HEK293 (cell line): ENCODE measurements at regions not wholly inside any gene's neighbourhood (a gene's known extent, or its start where the extent isn't known, plus 50 kb on each side); places are given as distances from the start of the nearest gene placed in this dataset.

Experiments used
- CTCF ChIA-PET: fragments of 350-600 bp; formaldehyde crosslinking; extraction: SDS; loops from one replicate; lab custom pipeline; 2021; ENCODE audit warnings: antibody characterized with exemption; lab: Yijun Ruan, JAX
- POLR2A ChIA-PET: fragments of 300-600 bp; formaldehyde crosslinking; extraction: SDS; loops from one replicate; lab custom pipeline; 2020; ENCODE audit warnings: antibody characterized with exemption, inconsistent platforms; lab: Yijun Ruan, JAX
- H3K27ac ChIP-seq: fragments of 200-500 bp; sonication (Bioruptor generic); 2 replicates; pipeline ENCODE4 v1.5.1; 2014; ENCODE audit warnings: low read depth, low read length, control low read depth, inconsistent platforms; ENCODE audit errors: extremely low read depth
- H3K36me3 ChIP-seq, 2 experiments: fragments of 200-500 bp in 1 of 2; sonication (Bioruptor generic) in 1 of 2; 1 replicate in 1 of 2; 2 replicates in 1 of 2; pipeline ENCODE4 v1.5.1; 2014 to 2017; ENCODE audit warnings: inconsistent platforms in 2 of 2, low read length in 2 of 2; ENCODE audit not compliant: control insufficient read depth in 2 of 2, insufficient read depth in 1 of 2
- H3K4me1 ChIP-seq: fragments of 200-500 bp; sonication (Bioruptor generic); 2 replicates; pipeline ENCODE4 v1.5.1; 2014; ENCODE audit warnings: mild to moderate bottlenecking, low read length, inconsistent platforms; ENCODE audit not compliant: control insufficient read depth, insufficient read depth
- H3K4me3 ChIP-seq: 2 replicates; pipeline ENCODE4 v1.5.1; 2011; ENCODE audit warnings: low read depth, mild to moderate bottlenecking, control low read depth, low read length, moderate library complexity
- H3K9me3 ChIP-seq: fragments of 200-500 bp; sonication (Bioruptor generic); 2 replicates; pipeline ENCODE4 v1.5.1; 2014; ENCODE audit warnings: low read depth, low read length, inconsistent platforms; ENCODE audit not compliant: control insufficient read depth, insufficient read depth
- GLIS1 ChIP-seq: fragments of 450-650 bp; formaldehyde crosslinking; IDR thresholded peaks from 2 replicates; pipeline ENCODE4 v1.5.1; 2016; ENCODE audit warnings: missing biosample characterization, missing genetic modification characterization
- GLIS2 ChIP-seq: fragments of 450-650 bp; formaldehyde crosslinking; IDR thresholded peaks from 2 replicates; pipeline ENCODE4 v1.5.1; 2016; ENCODE audit warnings: missing biosample characterization, missing genetic modification characterization
- KLF1 ChIP-seq: fragments of 450-650 bp; formaldehyde crosslinking; IDR thresholded peaks from 2 replicates; pipeline ENCODE4 v1.5.1; 2016; ENCODE audit warnings: missing biosample characterization, missing genetic modification characterization
- PRDM4 ChIP-seq: fragments of 450-650 bp; formaldehyde crosslinking; IDR thresholded peaks from 2 replicates; pipeline ENCODE4 v1.5.1; 2017; ENCODE audit warnings: missing biosample characterization, missing genetic modification characterization
- ZBTB8A ChIP-seq: fragments of 450-650 bp; formaldehyde crosslinking; IDR thresholded peaks from 2 replicates; pipeline ENCODE4 v1.5.1; 2016; ENCODE audit warnings: missing biosample characterization, missing genetic modification characterization
- ZFP37 ChIP-seq: fragments of 450-650 bp; formaldehyde crosslinking; IDR thresholded peaks from 2 replicates; pipeline ENCODE4 v1.5.1; 2016; ENCODE audit warnings: missing biosample characterization, missing genetic modification characterization
- ZFP41 ChIP-seq: fragments of 450-650 bp; formaldehyde crosslinking; IDR thresholded peaks from 2 replicates; pipeline ENCODE4 v1.5.1; 2016; ENCODE audit warnings: missing biosample characterization, missing genetic modification characterization, borderline replicate concordance
- ZNF112 ChIP-seq: fragments of 450-650 bp; formaldehyde crosslinking; IDR thresholded peaks from 2 replicates; pipeline ENCODE4 v1.5.0; 2017; ENCODE audit warnings: missing biosample characterization, missing genetic modification characterization
- ZNF155 ChIP-seq: fragments of 450-650 bp; formaldehyde crosslinking; IDR thresholded peaks from 2 replicates; pipeline ENCODE4 v1.5.1; 2016; ENCODE audit warnings: missing biosample characterization, missing genetic modification characterization
- ZNF239 ChIP-seq: fragments of 450-650 bp; formaldehyde crosslinking; IDR thresholded peaks from 2 replicates; pipeline ENCODE4 v1.5.1; 2016; ENCODE audit warnings: missing biosample characterization, missing genetic modification characterization
- ZNF280C ChIP-seq: fragments of 450-650 bp; formaldehyde crosslinking; IDR thresholded peaks from 2 replicates; pipeline ENCODE4 v1.5.1; 2016; ENCODE audit warnings: missing biosample characterization, missing genetic modification characterization
- ZNF366 ChIP-seq: fragments of 450-650 bp; formaldehyde crosslinking; conservative IDR thresholded peaks from 2 replicates; pipeline ENCODE4 v1.5.1; 2016; ENCODE audit warnings: missing biosample characterization, missing genetic modification characterization
- ZNF423 ChIP-seq: fragments of 450-650 bp; formaldehyde crosslinking; IDR thresholded peaks from 2 replicates; pipeline ENCODE4 v1.5.1; 2016; ENCODE audit warnings: missing biosample characterization, missing genetic modification characterization
- ZNF48 ChIP-seq: fragments of 450-650 bp; formaldehyde crosslinking; IDR thresholded peaks from 2 replicates; pipeline ENCODE4 v1.5.1; 2016; ENCODE audit warnings: missing biosample characterization, missing genetic modification characterization
- ZNF501 ChIP-seq: fragments of 450-650 bp; formaldehyde crosslinking; IDR thresholded peaks from 2 replicates; pipeline ENCODE4 v1.5.1; 2016; ENCODE audit warnings: missing biosample characterization, missing genetic modification characterization
- ZNF513 ChIP-seq: fragments of 450-650 bp; IDR thresholded peaks from 2 replicates; pipeline ENCODE4 v1.5.1; 2018; ENCODE audit warnings: missing biosample characterization, missing genetic modification characterization
- ZNF548 ChIP-seq: fragments of 450-650 bp; formaldehyde crosslinking; IDR thresholded peaks from 2 replicates; pipeline ENCODE4 v1.5.1; 2016; ENCODE audit warnings: missing biosample characterization, missing genetic modification characterization
- ZNF580 ChIP-seq: fragments of 450-650 bp; formaldehyde crosslinking; IDR thresholded peaks from 2 replicates; pipeline ENCODE4 v1.5.1; 2016; ENCODE audit warnings: missing biosample characterization, missing genetic modification characterization
- ZNF621 ChIP-seq: fragments of 450-650 bp; formaldehyde crosslinking; IDR thresholded peaks from 2 replicates; pipeline ENCODE4 v1.5.1; 2017; ENCODE audit warnings: missing biosample characterization, missing genetic modification characterization
- ZNF624 ChIP-seq: fragments of 450-650 bp; formaldehyde crosslinking; IDR thresholded peaks from 2 replicates; pipeline ENCODE4 v1.5.1; 2017; ENCODE audit warnings: missing biosample characterization, missing genetic modification characterization
- ZNF654 ChIP-seq: fragments of 450-650 bp; formaldehyde crosslinking; IDR thresholded peaks from 2 replicates; pipeline ENCODE4 v1.5.1; 2016; ENCODE audit warnings: low read depth, missing biosample characterization, missing genetic modification characterization
- ZNF707 ChIP-seq: fragments of 450-650 bp; formaldehyde crosslinking; IDR thresholded peaks from 2 replicates; pipeline ENCODE4 v1.5.1; 2016; ENCODE audit warnings: missing biosample characterization, missing genetic modification characterization
- ZNF76 ChIP-seq: fragments of 450-650 bp; formaldehyde crosslinking; IDR thresholded peaks from 2 replicates; pipeline ENCODE4; 2016; ENCODE audit warnings: low read depth, missing biosample characterization, missing genetic modification characterization, borderline replicate concordance
- ZSCAN18 ChIP-seq: fragments of 450-650 bp; formaldehyde crosslinking; IDR thresholded peaks from 2 replicates; pipeline ENCODE4 v1.5.1; 2016; ENCODE audit warnings: missing biosample characterization, missing genetic modification characterization
- ZSCAN5A ChIP-seq: fragments of 450-650 bp; formaldehyde crosslinking; IDR thresholded peaks from 2 replicates; pipeline ENCODE4 v1.5.1; 2016; ENCODE audit warnings: missing biosample characterization, missing genetic modification characterization
- ZXDB ChIP-seq: fragments of 450-650 bp; formaldehyde crosslinking; IDR thresholded peaks from 2 replicates; pipeline ENCODE4 v1.5.1; 2016; ENCODE audit warnings: missing biosample characterization, missing genetic modification characterization
- TF ChIP-seq, protein P1 (sequence below): fragments of 450-650 bp; formaldehyde crosslinking; IDR thresholded peaks from 2 replicates; pipeline ENCODE4 v1.5.1; 2017; ENCODE audit warnings: missing biosample characterization, missing genetic modification characterization

DNA sequence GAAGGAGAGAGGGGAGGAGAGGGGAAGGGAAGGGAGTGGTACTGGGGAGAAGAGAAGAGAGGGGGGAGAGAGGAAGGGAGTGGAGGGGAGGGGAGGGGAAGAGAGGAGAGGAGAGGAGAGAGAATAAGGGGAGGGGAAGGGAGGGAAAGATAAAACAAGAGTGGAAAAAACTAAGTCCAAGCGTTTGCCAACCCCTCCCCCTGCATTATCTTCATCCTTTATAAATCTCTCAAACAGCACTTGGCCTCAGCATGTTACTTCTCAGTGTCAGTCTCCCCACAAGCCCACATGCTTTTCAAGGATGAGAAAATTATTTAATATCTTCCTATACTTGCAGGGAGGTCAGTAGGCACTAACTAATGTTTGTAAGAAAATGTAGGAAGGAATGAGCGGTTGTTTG is 204.5 kb downstream of the LSM5 start (continued):
- TF ChIP-seq ZXDB (tag by site-specific recombination): no peak
- no peak for TF ChIP-seq ZNF580
- no peak for TF ChIP-seq ZNF501 (tag by site-specific recombination)
- no peak for TF ChIP-seq ZSCAN18

DNA sequence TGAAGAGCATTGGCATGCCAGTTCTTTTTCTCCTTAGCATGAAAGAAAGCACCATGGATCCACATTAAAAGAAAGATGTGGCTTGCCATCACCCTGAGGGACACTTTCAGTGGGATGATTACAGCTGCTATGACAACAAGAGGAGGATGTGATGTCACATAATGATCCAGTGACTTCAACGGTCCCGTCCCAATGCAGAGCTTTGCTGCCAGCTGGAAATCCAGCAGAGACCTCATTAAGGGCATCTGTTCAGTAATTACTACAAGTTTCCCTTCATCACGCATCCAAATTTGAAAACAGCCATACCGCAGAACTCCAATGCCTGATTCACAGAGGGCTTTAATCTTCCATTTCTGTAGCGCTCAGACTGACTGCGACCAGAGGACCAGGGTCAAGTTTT is 206.6 kb downstream of the LSM5 start:
- POLR2A ChIA-PET: no interaction called here

GRCh38 chr7:32279500-32279899 is 209.3 kb upstream of the PDE1C start:
- Histone ChIP-seq H3K27ac (no peak overlapping the region), H3K9me3 (no peaks in the 10 kb centered on the region), H3K4me3 (no peak overlapping the region), H3K4me1 (no peaks in the 10 kb centered on the region), H3K36me3 (no peaks in the 10 kb centered on the region)
- CTCF ChIA-PET: interaction anchor here (0.6 kb wide), 1 partner anchor 1088 kb away, joined by 3 read pairs; no protein-coding TSS in a partner anchor
- TF ChIP-seq ZNF707 (tag by site-specific recombination) (no peak), ZNF239 (no peak), GLIS1 (no peak), ZNF624 (tag by site-specific recombination) (no peak), ZNF654 (tag by site-specific recombination) (no peak), PRDM4 (tag by site-specific recombination) (no peak), ZNF280C (tag by site-specific recombination) (no peak), ZNF548 (tag by site-specific recombination) (no peak), ZBTB8A (tag by site-specific recombination) (no peak), ZNF48 (tag by site-specific recombination) (no peak), ZSCAN5A (no peak)
- TF ChIP-seq, protein P1, sequence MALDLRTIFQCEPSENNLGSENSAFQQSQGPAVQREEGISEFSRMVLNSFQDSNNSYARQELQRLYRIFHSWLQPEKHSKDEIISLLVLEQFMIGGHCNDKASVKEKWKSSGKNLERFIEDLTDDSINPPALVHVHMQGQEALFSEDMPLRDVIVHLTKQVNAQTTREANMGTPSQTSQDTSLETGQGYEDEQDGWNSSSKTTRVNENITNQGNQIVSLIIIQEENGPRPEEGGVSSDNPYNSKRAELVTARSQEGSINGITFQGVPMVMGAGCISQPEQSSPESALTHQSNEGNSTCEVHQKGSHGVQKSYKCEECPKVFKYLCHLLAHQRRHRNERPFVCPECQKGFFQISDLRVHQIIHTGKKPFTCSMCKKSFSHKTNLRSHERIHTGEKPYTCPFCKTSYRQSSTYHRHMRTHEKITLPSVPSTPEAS (tag by site-specific recombination): no peak
- POLR2A ChIA-PET: no interaction called here

More for the DNA sequence above, 206.6 kb downstream of the LSM5 start:
- Histone ChIP-seq H3K36me3 (no peaks in the 10 kb centered on the region), H3K4me1 (no peaks in the 10 kb centered on the region), H3K27ac (no peak overlapping the region), H3K4me3 (no peak overlapping the region), H3K9me3 (no peaks in the 10 kb centered on the region)
- TF ChIP-seq ZNF423 (tag by site-specific recombination) (no peak), ZNF76 (tag by site-specific recombination) (no peak), ZFP41 (tag by site-specific recombination) (no peak), ZNF112 (no peak), ZNF366 (no peak), KLF1 (tag by site-specific recombination) (no peak), GLIS2 (tag by site-specific recombination) (no peak), ZFP37 (tag by site-specific recombination) (no peak), ZNF513 (tag by site-specific recombination) (no peak), ZNF155 (no peak), ZNF621 (tag by site-specific recombination) (no peak)
- CTCF ChIA-PET: no interaction called here
